Right forelimb (tissue), 1 donor: ENCODE measurements at regions not wholly inside any gene's neighbourhood (a gene's known extent, or its start where the extent isn't known, plus 50 kb on each side); places are given as distances from the start of the nearest gene placed in this dataset.
"Not testable (repeated sequence)": the region's sequence is repeated elsewhere in the genome, so short reads cannot be mapped to it uniquely, and the experiment has no call there.

Source experiments
- DNase-seq: peaks from one replicate; pipeline ENCODE4 v3.0.0-alpha.2; 2018

GRCh38 chr6:71733970-71734899 lies 152.1 kb upstream of the RIMS1 start:
- no peak for DNase-seq

- no peak for DNase-seq
Measured at GRCh38 chr6:71737953-71738352, 148.4 kb upstream of the RIMS1 start.

GRCh38 chr6:71745525-71745924 lies 140.8 kb upstream of the RIMS1 start:
- no peak for DNase-seq

GRCh38 chr6:71766146-71766760 lies 120.1 kb upstream of the RIMS1 start:
- DNase-seq, result no peak

- no peak for DNase-seq
Measured at GRCh38 chr6:71766796-71767195, 119.6 kb upstream of the RIMS1 start.

GRCh38 chr6:71768356-71768755 lies 118.0 kb upstream of the RIMS1 start:
- no peak for DNase-seq

- no peak for DNase-seq
Measured at GRCh38 chr6:71808865-71809264, 77.5 kb upstream of the RIMS1 start.

- no peak for DNase-seq
Measured at GRCh38 chr6:71810880-71811279, 75.5 kb upstream of the RIMS1 start.

GRCh38 chr6:71822625-71823024 lies 63.7 kb upstream of the RIMS1 start:
- DNase-seq, result no peak

GRCh38 chr6:71832110-71832764 lies 54.1 kb upstream of the RIMS1 start:
- DNase-seq, result not testable (repeated sequence)
